GM12878 (cell line): ENCODE measurements at regions not wholly inside any gene's neighbourhood (a gene's known extent, or its start where the extent isn't known, plus 50 kb on each side); places are given as distances from the start of the nearest gene placed in this dataset.

Source experiments
- BRCA1 ChIP-seq: IDR thresholded peaks from 2 replicates; pipeline ENCODE4 v1.6.1; 2011; ENCODE audit warnings: low read depth, low read length, improper control_type of control experiment
- CTCF ChIP-seq, 3 experiments: IDR thresholded peaks in 2 of 3; conservative IDR thresholded peaks in 1 of 3; 2 replicates each; pipeline ENCODE4 v1.5.1; 2011; ENCODE audit warnings: low read depth in 3 of 3, low read length in 3 of 3, mild to moderate bottlenecking in 3 of 3, control low read depth in 2 of 3, moderate library complexity in 2 of 3, inconsistent platforms in 1 of 3, mixed read lengths in 1 of 3; ENCODE audit not compliant: control insufficient read depth in 2 of 3, insufficient read depth in 1 of 3; ENCODE audit errors: extremely low read depth in 1 of 3
- PAX8 ChIP-seq: fragments of 450-650 bp; IDR thresholded peaks from 2 replicates; pipeline ENCODE4 v1.6.1; 2017; ENCODE audit warnings: mild to moderate bottlenecking, moderate library complexity
- POLR2AphosphoS5 ChIP-seq: IDR thresholded peaks from 2 replicates; pipeline ENCODE4 v1.6.1; 2011; ENCODE audit warnings: mild to moderate bottlenecking, low read length, inconsistent platforms
- USF2 ChIP-seq: IDR thresholded peaks from 2 replicates; pipeline ENCODE4 v1.6.1; 2011; ENCODE audit warnings: low read depth, low read length, improper control_type of control experiment, borderline replicate concordance

- no peak for TF ChIP-seq BRCA1
- TF ChIP-seq POLR2AphosphoS5, result no peak
- no peak for TF ChIP-seq CTCF (IDR thresholded peaks at IDR 0.05 in 2 of 3, conservative IDR thresholded peaks at IDR 0.05 in 1 of 3; ENCODE audit: control insufficient read depth in 2 of 3, extremely low read depth in 1 of 3, insufficient read depth in 1 of 3, low read depth in 3 of 3, low read length in 3 of 3)
- TF ChIP-seq PAX8, result no peak
- no peak for TF ChIP-seq USF2
Observed at GRCh38 chr3:80230962-80231361, 463.2 kb upstream of the ROBO1 start.
